SIG-M5 treated with dmso at 0.1 percent for 504 hours (cell line): ENCODE measurements at regions not wholly inside any gene's neighbourhood (a gene's known extent, or its start where the extent isn't known, plus 50 kb on each side); places are given as distances from the start of the nearest gene placed in this dataset.

Experiments used
- DNase-seq: peaks from one replicate; lab custom pipeline; 2025; ENCODE audit not compliant: unreplicated experiment; lab: John Stamatoyannopoulos, UW

DNA sequence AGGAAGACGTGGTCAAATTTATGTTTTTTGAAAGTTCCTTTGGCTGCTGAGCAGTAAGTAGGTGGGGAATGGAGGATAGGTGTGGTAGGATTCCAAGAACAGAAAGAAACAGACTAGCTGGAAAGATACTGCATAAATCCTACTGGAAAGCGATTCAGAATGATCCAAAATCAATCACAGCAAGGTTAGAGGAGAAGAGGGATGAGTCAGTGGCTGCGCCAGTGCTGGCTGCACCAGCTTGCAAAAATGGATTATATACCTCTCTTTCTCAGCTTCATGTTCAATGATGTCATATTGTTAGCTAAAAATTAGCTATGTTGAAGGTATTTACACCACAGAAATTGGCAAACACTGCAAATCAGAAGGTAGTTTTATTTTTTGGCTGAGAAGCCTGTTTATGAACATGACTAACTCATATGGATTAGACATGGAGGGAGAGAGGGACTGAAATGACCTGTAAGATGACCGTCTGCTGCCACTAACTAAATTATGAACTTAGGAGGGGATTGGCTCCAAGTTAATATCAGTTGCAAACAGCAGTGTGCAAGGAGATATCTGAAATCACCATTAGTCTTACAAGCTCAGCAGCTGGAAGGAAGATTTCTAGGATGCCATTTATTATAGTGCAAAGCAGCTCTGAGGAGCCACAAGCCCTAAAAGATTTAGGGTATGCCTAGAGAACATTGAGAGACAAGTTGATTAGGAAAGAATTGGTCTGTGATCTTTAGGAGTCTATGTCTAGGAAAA, 405.3 kb downstream of the MID1IP1 start:
- DNase-seq: no peak

DNA sequence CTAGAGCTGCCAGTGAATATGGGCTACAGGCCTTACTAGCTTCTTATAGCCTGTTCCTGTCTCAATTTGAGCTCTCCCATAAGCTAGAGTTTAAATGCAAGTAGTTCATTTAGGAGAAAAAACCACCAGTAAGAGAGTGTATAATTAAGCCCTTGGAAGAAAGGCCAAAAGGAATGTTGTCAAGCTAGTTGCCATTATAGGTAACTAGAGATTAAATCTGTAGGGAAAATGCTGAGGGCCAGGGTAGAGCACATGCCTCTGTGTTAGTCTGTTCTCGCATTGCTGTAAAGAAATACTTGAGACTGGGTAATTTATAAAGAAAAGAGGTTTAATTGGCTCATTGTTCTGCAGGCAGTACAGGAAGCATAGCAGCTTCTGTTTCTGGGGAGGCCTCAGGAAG, 410.2 kb downstream of the MID1IP1 start:
- DNase-seq: peak; percentile 0

DNA sequence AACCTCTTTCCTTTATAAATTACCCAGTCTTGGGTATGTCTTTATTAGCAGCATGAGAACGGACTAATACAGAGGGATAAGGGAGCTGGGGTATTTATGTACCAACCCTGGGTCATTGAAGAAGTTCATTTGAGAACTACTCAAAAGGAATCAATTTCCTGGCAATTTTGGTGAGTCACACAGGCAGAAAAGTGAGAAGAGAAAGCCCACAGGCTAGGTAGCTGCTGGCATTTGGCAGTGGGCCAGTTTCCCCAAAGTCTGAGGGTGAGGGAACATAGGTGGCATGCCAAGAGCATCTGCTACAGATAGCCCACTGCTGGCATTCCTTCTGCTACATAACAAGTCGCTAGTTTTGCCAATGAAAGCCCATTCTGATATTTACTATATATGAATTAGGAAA, 411.2 kb downstream of the MID1IP1 start:
- no peak for DNase-seq

DNA sequence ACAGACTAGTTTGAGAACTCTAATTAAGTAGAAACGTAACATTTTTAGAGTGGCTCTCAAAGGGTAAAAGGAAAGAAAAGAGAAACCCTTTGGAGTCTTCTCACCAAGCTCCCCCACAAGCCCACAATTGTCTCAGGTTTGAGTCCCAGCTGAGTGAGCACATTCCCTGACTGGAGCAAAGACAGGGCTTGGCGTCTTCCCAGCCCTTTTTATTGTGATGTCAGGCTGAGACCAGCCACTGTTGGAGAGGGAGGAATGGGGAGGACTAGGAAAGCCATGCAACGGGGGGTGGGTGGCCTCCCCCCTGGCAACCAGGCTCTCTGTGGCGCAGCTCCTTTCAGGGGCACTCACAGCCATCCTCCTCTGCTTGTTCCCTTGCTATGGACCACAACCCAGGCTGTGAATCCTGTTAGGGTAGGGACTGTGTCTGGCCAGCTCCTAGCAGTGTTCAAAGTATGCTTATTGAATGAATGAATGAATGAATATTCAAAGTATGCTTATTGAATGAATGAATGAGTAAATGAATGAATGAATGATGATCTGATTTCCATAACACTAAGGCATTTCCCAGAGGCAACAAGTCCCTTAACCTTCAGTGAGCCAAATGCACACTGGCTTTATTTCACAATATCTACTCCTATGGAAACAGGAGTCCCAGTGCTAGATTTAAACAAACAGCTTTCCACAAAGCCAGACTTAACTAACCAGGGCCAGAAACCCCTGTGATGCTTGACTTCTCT, 413.3 kb downstream of the MID1IP1 start:
- peak; percentile 1 for DNase-seq

DNA sequence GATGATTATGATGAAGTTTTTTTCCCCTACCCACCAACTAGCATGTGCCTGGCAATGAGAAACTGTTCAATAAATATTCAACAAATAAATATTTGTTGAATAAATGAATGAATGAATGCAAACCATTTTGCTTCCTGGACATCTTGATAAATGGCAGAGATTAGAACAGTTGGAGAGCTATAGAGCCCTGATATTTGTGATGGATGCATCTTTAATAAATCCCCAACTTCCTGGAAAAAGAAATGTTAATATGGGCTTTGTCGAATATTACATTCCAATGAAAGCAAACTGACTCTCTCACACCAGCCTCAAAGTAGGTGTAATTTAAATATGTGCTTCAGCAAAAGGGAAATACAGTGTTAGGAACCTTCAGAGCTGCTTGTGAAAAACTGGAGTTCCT, 419.7 kb downstream of the MID1IP1 start:
- no peak for DNase-seq

DNA sequence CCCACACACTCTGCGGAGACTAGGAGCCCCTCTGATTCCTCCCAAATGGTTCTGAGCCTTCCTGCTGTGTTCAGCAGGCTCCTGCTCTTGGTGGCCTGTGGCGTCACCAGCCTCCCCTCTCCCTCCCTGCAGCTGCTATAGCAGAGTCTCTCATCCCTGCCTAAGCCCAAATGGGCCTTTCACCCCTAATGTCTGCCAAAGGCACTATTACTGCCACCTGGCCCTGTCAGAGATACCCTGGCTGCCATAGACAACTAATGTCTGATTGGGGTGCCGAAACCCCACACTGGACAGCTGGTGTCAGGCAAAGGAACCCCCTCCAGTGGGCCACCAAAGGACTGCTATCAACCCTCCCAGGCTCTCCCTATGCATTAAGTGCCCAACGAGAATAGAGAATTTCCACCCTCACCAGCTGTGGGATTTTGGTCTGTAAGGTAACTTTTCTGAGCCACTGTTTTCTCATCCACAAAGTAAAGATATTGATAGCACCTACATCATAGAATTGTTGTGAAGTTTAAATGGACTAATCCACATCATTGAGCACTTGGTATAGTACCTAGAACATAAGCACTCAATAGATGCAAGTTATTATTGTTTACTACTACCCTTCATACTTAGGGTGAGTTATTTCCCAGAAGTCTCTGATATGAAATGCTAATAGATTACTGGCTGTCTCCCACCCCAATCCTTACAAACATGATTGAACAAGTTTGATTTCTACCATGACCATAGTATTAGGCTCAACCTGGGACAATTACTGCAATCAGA, 421.3 kb downstream of the MID1IP1 start:
- DNase-seq: no peak

DNA sequence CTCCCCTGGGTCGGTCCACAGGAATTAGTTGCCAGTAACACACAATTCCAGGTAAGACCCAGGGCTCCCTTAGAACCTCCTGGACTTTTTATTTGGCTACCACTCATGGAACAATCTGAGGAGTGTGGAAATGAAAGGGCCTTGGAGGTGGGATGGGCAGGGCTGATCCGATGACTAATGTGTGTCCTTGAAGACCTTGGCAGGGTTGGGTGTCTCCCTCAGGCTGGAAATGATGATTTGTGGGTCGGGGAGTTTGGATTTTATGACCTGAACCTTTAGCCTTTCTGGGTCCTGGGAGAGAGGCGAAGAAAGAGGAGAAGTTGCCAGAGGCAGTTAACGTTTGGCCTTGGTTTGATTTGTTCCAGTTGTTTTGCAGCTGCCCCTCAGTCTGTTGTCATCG, 425.0 kb downstream of the MID1IP1 start:
- DNase-seq: no peak

DNA sequence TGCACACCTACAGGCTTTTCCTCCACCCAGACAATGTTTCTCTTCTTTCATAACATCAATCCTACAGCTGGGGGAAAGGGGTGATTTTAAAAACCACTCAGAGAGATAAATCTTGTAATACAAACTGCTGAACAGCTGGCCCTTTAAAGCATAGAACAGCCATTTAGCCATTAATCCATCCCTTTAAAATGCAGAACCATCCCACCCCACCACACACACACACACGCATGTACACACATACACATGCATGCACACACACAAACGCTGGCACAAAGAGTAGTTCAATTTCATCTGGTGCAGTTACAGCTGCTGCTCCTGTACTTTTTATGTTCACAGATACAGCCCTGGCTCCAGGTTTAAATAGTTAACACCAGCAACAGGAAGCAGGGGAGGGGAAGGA, 426.1 kb downstream of the MID1IP1 start:
- no peak for DNase-seq

DNA sequence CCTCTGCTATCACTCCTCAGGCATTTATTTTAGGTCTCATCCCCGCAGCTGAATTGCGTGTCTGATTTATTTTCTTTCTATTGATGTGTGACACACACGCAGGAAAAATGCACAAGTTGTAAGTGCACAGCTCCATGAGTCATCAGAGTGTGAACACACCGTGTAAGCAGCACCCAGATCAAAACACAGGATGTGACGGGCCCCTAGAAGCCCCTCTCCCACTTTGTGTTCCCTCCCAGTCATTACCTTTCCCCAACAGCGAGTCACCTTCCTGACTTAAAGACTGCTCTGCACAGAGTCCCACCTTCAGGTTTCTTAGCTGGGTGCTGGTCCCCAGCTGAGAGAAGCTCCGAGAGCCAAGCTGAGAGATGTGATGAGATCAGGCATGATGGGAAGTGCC, 436.7 kb downstream of the MID1IP1 start:
- DNase-seq: no peak

DNA sequence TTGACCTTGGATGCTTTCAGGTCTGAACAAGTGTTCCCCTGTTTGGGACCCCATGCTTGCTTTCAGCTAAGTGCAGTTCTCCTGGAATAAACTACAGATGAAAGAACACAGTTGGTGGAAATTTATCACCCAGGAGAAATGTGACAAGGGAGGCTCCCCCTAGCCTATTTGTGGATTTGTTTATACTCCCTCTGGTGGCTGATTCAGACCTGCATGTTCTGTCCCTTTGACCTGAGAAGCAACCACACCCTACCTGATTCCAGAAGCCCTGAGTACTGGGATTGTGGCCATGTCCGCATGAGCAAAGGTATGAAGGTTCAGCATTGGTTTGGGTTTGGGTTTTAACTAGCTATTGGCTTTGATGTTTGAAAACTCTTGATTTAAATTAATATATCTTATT, 440.9 kb downstream of the MID1IP1 start:
- DNase-seq: peak; percentile 40

DNA sequence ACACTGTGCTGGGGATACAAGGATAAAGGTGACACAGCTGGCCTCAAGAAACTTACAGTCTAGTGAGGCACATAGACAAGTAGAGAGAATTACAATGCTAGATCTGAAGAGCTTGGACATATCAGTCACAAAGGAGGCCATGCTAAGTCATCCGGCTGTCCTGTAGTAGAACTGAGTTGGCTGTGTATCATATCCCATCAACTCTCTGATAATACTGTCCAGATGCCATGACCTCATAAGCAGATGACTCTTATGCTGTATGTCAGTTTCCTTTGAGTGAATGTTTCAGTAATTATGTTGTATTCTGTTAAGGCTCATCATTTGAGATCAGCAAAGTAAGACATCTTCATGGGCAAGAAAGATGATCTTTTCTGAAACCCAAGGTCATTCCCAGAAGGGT, 442.9 kb downstream of the MID1IP1 start:
- no peak for DNase-seq

DNA sequence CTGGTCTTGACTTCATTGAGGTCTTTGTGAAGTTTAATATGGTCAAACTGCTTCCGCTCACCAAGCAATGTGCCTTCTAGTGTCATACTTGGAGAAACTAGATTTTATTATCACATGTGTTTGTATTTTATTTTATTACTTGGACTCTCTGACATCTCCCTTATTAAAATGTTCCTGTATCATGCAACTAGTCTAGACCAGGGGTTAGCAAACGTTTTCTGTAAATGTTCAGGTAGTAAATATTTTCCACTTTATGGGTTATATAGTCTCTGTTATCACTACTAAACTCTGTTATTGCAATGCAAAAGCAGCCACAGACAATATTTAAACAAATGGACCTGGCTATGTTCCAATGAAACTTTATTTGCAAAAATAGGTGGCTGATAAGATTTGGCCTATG, 443.8 kb downstream of the MID1IP1 start:
- no peak for DNase-seq

DNA sequence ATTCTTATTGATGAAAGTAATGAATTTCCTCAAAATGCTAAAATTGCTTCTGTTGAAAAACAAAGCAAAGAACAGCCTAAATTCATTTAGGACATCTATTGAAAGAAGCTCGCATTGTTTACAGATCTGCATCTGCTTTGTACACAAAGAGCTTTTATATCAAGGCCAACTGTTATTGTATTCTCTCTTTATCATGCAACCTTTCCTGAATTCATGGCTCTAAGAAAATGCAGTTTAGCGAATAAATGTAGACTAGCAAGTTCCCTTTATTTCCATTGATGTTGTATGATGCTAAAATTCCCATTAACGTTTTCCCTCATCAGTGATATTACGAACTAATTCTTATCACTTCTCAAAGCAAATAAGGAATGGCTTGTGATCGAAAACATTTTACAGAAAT, 446.3 kb downstream of the MID1IP1 start:
- DNase-seq: no peak

DNA sequence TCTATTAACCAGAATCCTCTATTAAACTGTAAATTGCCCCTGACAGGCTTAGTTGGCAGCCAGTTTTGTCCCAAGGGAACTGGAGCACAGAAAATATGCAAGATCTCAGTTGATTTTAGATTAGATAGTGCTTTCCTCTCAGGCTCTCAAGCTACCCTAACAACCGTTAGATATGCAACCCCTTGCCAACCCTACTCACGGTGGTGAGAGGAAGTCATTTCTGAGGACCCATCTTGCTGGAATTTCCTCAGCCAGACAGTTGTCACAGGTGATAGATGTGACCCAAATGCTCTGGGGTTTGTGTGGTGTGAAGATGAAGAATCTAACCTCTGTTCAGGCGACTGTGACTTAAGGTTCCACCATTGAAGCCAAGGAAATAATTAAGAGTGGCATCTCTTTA, 447.1 kb downstream of the MID1IP1 start:
- no peak for DNase-seq

DNA sequence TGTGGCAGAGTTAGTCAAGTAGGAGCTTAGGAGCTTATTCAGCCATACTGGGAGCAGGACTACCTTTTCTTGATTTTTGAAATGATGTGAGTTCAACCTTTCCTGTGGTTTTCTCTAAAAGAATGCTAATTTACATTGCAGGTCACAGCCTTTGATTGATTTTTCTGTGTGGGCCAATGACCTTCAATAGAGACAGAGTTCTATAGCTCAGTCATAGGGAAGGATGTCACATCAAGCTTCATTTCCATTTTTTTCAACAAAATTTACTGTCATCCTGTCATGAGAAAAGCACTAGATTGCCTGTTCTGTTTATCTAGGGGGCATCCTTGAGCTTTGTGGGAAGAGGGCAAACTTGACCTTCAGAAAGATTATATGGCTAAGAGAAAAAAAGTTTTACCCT, 448.7 kb downstream of the MID1IP1 start:
- no peak for DNase-seq

DNA sequence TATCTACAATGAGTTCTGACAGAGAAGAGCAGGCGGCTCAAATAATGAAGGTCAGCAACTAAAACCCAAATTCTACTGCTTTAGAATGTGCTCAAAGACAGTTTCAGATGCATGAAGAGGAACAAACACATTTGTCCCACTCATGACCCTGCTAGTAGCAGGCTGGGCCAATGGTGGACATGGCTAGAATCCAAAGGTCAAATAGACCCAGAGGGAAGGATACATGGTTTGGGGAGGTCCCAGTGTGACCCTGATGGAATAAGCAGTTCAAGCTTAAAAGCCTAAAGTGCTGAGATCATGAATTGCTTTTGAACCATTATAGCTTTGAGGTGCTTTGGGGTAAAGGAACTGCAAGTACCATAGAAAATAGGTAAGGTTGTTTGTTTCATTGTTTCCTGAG, 450.7 kb downstream of the MID1IP1 start:
- no peak for DNase-seq

DNA sequence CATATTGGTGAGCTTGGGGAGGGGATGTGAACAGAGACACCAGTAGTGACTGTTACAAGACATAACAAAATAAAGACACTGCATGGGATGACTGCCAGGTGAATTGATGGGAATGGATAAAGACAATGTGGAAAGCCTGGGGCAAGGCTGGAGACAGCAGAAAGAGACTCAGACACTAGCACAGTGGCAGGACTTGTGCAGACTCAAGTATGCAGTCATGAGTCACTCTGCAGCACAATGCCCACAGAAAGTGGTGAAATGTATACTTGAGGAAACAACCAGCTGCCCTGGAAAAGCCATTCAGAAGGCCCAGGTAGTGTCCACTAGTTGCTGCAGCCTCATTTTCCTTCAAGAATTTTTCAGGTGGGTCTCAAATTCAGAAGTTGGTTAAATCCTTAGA, 452.3 kb downstream of the MID1IP1 start:
- DNase-seq: no peak

DNA sequence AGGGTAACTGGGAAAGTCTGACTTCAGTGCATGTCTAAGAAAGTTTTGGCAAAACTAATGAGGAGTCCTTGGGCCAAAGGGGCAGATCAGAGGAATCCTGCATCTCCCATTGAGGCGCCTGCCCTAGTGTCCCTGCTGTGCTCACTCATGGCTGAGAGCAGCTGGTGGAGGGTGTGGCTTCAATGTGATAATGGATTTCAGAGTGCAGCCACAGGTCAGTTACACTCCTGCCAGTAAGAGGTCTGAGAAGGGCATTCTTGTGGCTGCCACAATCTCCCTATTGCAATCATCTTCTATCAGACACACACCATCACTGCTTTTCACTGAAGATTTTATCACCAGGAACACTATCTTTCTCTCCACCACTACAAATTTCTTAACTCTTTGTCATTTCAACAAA, 457.1 kb downstream of the MID1IP1 start:
- no peak for DNase-seq

DNA sequence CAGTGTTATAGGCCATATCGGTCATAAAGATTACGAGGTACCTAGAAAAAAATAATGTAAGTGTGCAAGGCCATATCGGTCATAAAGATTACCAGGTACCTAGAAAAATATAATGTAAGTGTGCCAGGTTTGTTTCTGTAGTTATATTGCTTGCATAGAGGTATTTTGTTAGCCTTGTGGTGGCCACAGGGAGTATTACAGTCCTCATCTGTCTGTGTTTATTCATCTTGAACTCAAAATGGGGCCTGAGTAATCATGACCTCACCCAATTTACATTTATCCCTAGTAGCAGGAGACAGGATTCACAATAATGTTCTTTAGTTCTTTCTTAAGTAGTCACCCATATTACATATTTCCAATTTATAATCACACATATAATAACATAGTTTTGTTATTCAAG, 459.7 kb downstream of the MID1IP1 start:
- no peak for DNase-seq

DNA sequence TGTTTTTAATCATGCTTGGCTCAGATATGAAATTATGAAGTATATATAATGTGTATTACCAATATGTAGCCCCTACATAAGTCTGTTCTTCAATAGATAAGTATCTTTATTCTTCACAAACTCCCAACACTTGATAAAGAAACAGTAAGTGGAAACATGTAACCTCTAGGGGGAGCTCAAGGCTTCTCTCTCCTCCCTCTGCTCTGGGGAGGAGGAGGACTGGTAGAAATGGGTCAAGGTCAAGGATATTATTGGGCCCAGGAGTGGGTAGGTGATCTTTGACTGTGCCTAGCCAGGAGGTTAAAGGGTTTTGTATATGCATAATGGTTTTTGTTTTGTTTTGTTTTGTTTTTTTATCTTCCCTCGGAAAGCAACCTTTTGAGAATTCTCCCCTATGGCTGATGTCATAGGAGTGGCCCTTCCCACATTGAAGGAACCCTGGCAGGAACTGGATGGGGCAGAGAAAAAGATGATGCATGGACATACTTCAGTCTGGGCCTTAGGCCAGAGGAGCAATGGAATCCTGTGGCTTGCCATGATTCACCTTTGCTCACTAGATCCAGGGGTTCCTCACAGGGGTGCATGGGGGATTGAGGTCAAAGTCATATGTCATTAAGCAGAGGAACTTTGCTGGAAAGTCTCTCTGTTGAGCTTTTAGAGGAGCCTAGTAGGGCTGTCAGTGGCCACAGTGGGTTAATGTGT, 460.3 kb downstream of the MID1IP1 start:
- peak; percentile 30 for DNase-seq

DNA sequence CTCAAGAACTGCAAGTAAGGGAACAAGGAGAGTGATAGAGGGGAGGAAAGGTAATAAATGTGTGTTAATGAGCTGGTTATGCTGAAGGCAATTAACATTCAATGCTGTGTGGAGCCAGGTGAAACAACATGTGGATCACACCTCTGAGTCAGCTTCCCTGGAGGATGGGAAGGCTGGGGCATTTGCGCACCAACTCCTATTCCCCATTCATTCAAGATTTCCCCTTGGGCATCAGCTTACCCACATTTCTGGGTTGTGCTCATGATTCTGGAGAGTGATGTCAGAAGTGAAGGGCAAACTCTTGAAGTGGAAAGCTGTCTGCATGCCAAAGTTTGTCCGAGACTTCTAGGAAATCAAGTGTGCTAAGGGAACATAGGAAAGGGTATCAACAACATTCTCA, 461.4 kb downstream of the MID1IP1 start:
- DNase-seq: no peak
